ENCODE measurements at regions not wholly inside any gene's neighbourhood (a gene's known extent, or its start where the extent isn't known, plus 50 kb on each side); places are given as distances from the start of the nearest gene placed in this dataset.

DNA sequence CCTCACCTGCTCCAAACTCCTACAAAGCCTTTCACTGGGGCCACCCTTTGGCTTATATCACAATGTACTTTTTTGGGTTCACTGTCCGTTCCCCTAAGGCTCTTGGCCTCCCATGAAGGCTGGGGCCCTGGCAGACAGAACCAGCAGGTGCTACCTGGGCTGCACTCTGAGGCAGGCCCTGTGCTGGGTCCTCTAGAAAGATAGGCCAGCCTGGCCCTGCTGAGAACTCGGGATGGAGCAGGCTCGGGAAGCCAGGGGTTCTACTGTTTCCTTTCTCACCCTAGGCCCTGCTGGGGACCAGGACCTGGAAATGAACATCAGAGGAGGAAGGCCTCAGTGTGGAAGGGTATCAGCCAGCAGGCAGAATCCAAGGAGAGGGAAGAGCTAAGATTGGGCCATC lies 79.5 kb downstream of the MRPL14 start:
- H3K4me3 ChIP-seq (ENCODE audit: low read depth in 1 of 2, low read length in 2 of 2), result no peak overlapping the region
- TF ChIP-seq EZH2 (IDR thresholded peaks at IDR 0.05; ENCODE audit: borderline replicate concordance, low read depth, low read length, severe bottlenecking), result no peak
- TF ChIP-seq, protein P1, sequence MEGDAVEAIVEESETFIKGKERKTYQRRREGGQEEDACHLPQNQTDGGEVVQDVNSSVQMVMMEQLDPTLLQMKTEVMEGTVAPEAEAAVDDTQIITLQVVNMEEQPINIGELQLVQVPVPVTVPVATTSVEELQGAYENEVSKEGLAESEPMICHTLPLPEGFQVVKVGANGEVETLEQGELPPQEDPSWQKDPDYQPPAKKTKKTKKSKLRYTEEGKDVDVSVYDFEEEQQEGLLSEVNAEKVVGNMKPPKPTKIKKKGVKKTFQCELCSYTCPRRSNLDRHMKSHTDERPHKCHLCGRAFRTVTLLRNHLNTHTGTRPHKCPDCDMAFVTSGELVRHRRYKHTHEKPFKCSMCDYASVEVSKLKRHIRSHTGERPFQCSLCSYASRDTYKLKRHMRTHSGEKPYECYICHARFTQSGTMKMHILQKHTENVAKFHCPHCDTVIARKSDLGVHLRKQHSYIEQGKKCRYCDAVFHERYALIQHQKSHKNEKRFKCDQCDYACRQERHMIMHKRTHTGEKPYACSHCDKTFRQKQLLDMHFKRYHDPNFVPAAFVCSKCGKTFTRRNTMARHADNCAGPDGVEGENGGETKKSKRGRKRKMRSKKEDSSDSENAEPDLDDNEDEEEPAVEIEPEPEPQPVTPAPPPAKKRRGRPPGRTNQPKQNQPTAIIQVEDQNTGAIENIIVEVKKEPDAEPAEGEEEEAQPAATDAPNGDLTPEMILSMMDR (IDR thresholded peaks at IDR 0.05; ENCODE audit: borderline replicate concordance, extremely low read depth, low read length, poor library complexity, severe bottlenecking), result no peak
- DNase-seq (no peak), ATAC-seq (ENCODE audit: insufficient read depth, low read depth) (no peak)
- H4K20me1 ChIP-seq (ENCODE audit: insufficient read depth, low read length), result peaks cover 3% of the 10 kb centered on the region
- H3K79me2 ChIP-seq (ENCODE audit: insufficient read depth, low read length), result no peaks in the 10 kb centered on the region
- H3K27ac ChIP-seq (ENCODE audit: low read length), result no peak overlapping the region
- H3K4me2 ChIP-seq (ENCODE audit: insufficient read depth, low read length), result no peak overlapping the region
- no peak overlapping the region for H3K9ac ChIP-seq (ENCODE audit: low read depth, low read length)
- no peak overlapping the region for H2AFZ ChIP-seq (ENCODE audit: low read depth, low read length)
- no peaks in the 10 kb centered on the region for H3K27me3 ChIP-seq (ENCODE audit: insufficient read depth, low read length, poor library complexity)
- H3K9me3 ChIP-seq (ENCODE audit: insufficient read depth, low read length, severe bottlenecking), result no peaks in the 10 kb centered on the region
- H3K36me3 ChIP-seq (ENCODE audit: insufficient read depth, low read length), result no peaks in the 10 kb centered on the region
- no peaks in the 10 kb centered on the region for H3K4me1 ChIP-seq (ENCODE audit: insufficient read depth, low read length)

DNA sequence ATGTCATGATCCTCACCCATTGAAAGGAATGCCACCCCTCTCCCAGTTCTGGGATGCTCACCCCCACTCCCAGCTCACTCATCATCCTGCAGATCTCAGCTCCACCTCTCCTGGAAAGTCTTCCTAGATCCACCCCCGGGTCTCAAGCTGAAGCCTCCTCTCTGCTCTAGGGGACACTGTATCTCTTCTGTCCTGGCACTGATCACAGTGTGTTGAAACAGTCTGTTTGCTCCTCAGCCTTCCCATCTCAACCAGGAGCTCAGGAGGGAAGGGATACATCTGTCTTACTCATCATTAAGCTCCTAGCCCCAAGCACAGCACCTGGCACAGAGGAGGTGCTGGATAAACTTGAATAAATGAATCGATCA lies 80.1 kb downstream of the MRPL14 start:
- Histone ChIP-seq H3K79me2 (ENCODE audit: insufficient read depth, low read length) (no peaks in the 10 kb centered on the region), H3K4me1 (ENCODE audit: insufficient read depth, low read length) (peaks cover 3% of the 10 kb centered on the region; the same call in 1 of the 2 replicates), H3K27me3 (ENCODE audit: insufficient read depth, low read length, poor library complexity) (no peaks in the 10 kb centered on the region), H3K4me3 (ENCODE audit: low read depth in 1 of 2, low read length in 2 of 2) (no peak overlapping the region), H3K27ac (ENCODE audit: low read length) (no peak overlapping the region), H3K9me3 (ENCODE audit: insufficient read depth, low read length, severe bottlenecking) (no peaks in the 10 kb centered on the region), H3K9ac (ENCODE audit: low read depth, low read length) (no peak overlapping the region), H3K36me3 (ENCODE audit: insufficient read depth, low read length) (no peaks in the 10 kb centered on the region), H4K20me1 (ENCODE audit: insufficient read depth, low read length) (peaks cover 3% of the 10 kb centered on the region), H2AFZ (ENCODE audit: low read depth, low read length) (no peak overlapping the region), H3K4me2 (ENCODE audit: insufficient read depth, low read length) (no peak overlapping the region)
- TF ChIP-seq, protein P1 (IDR thresholded peaks at IDR 0.05; ENCODE audit: borderline replicate concordance, extremely low read depth, low read length, poor library complexity, severe bottlenecking), result no peak
- no peak for TF ChIP-seq EZH2 (IDR thresholded peaks at IDR 0.05; ENCODE audit: borderline replicate concordance, low read depth, low read length, severe bottlenecking)
- DNase-seq, result no peak
- ATAC-seq (ENCODE audit: insufficient read depth, low read depth), result no peak

DNA sequence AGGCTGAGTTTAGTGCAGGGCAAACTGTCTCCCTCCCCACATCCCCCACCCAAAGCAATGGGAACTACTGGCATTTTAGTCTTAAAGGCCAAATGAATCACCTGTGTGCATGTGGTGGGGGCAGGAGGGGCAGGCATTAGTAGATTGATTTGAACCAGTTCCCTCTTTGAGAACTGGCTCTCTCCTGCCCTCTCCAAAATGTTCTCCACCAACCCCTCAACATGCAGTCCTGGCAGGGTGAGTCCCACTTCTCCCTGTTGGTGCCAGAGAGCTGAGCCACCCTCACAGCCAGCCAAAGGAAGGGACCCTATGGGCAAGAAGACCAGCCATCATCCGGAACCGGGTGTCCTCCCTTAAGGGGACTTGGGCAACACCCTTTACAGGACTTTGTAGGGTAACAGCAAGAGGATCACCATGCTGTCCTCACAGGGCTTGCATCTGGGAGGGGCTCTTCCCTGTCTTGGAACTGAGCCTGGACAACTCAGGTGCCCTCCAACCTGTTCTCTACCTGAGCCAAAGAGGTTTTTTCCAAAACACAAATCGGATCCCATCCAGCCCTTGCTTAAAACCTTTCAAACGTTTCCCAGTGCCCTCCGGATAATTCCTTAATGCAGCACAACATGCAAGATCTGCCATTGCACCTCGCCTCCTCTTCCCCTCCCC lies 80.6 kb downstream of the MRPL14 start:
- Histone ChIP-seq H3K4me1 (ENCODE audit: insufficient read depth, low read length) (peaks cover 7% of the 10 kb centered on the region; the same call in 1 of the 2 replicates), H3K36me3 (ENCODE audit: insufficient read depth, low read length) (no peaks in the 10 kb centered on the region), H3K9me3 (ENCODE audit: insufficient read depth, low read length, severe bottlenecking) (no peaks in the 10 kb centered on the region), H3K27ac (ENCODE audit: low read length) (no peak overlapping the region), H3K4me2 (ENCODE audit: insufficient read depth, low read length) (no peak overlapping the region), H3K79me2 (ENCODE audit: insufficient read depth, low read length) (no peaks in the 10 kb centered on the region), H3K9ac (ENCODE audit: low read depth, low read length) (no peak overlapping the region), H3K4me3 (ENCODE audit: low read depth in 1 of 2, low read length in 2 of 2) (no peak overlapping the region), H2AFZ (ENCODE audit: low read depth, low read length) (no peak overlapping the region), H3K27me3 (ENCODE audit: insufficient read depth, low read length, poor library complexity) (no peaks in the 10 kb centered on the region), H4K20me1 (ENCODE audit: insufficient read depth, low read length) (peaks cover 7% of the 10 kb centered on the region)
- no peak for TF ChIP-seq EZH2 (IDR thresholded peaks at IDR 0.05; ENCODE audit: borderline replicate concordance, low read depth, low read length, severe bottlenecking)
- TF ChIP-seq, protein P1 (IDR thresholded peaks at IDR 0.05; ENCODE audit: borderline replicate concordance, extremely low read depth, low read length, poor library complexity, severe bottlenecking), result no peak
- DNase-seq (no peak), ATAC-seq (ENCODE audit: insufficient read depth, low read depth) (no peak)

Measured in DND-41 (cell line).